ENCODE measurements at regions not wholly inside any gene's neighbourhood (a gene's known extent, or its start where the extent isn't known, plus 50 kb on each side); places are given as distances from the start of the nearest gene placed in this dataset.

GRCh38 chr6:157760137-157760536, 62.9 kb upstream of the SNX9 start:
- in situ Hi-C loops (cut with HindIII; ENCODE audit: low pct_unique_long_range_greater_than_20kb, low sequenced_read_pairs), result no loop called here
- no peak for TF ChIP-seq JUND (IDR thresholded peaks at IDR 0.05; ENCODE audit: low read depth)
- DNase-seq (ENCODE audit: low read depth in 1 of 2, low spot score in 1 of 2), result peak in 1 of 2 experiments; percentile 33

- no peak for TF ChIP-seq JUND (IDR thresholded peaks at IDR 0.05; ENCODE audit: low read depth)
- in situ Hi-C loops (cut with HindIII; ENCODE audit: low pct_unique_long_range_greater_than_20kb, low sequenced_read_pairs), result no loop called here
- no peak for DNase-seq (ENCODE audit: low read depth in 1 of 2, low spot score in 1 of 2)
Observed at GRCh38 chr6:157760589-157761330, 62.3 kb upstream of the SNX9 start.

GRCh38 chr6:157761331-157761921, 61.6 kb upstream of the SNX9 start:
- in situ Hi-C loops (cut with HindIII; ENCODE audit: low pct_unique_long_range_greater_than_20kb, low sequenced_read_pairs), result no loop called here
- no peak for DNase-seq (ENCODE audit: low read depth in 1 of 2, low spot score in 1 of 2)
- no peak for TF ChIP-seq JUND (IDR thresholded peaks at IDR 0.05; ENCODE audit: low read depth)

GRCh38 chr6:157761926-157762325, 61.1 kb upstream of the SNX9 start:
- in situ Hi-C loops (cut with HindIII; ENCODE audit: low pct_unique_long_range_greater_than_20kb, low sequenced_read_pairs), result no loop called here
- no peak for TF ChIP-seq JUND (IDR thresholded peaks at IDR 0.05; ENCODE audit: low read depth)
- no peak for DNase-seq (ENCODE audit: low read depth in 1 of 2, low spot score in 1 of 2)

- in situ Hi-C loops (cut with HindIII; ENCODE audit: low pct_unique_long_range_greater_than_20kb, low sequenced_read_pairs), result no loop called here
- TF ChIP-seq JUND (IDR thresholded peaks at IDR 0.05; ENCODE audit: low read depth), result no peak
- DNase-seq (ENCODE audit: low read depth in 1 of 2, low spot score in 1 of 2), result no peak
Observed at GRCh38 chr6:157762636-157763035, 60.4 kb upstream of the SNX9 start.

GRCh38 chr6:157763129-157763903, 59.7 kb upstream of the SNX9 start:
- DNase-seq (ENCODE audit: low read depth in 1 of 2, low spot score in 1 of 2), result peak; percentile 52 to 92
- TF ChIP-seq JUND (IDR thresholded peaks at IDR 0.05; ENCODE audit: low read depth), result peak; percentile 85
- in situ Hi-C loops (cut with HindIII; ENCODE audit: low pct_unique_long_range_greater_than_20kb, low sequenced_read_pairs), result no loop called here

GRCh38 chr6:157763904-157764177, 59.2 kb upstream of the SNX9 start:
- no peak for DNase-seq (ENCODE audit: low read depth in 1 of 2, low spot score in 1 of 2)
- no peak for TF ChIP-seq JUND (IDR thresholded peaks at IDR 0.05; ENCODE audit: low read depth)
- in situ Hi-C loops (cut with HindIII; ENCODE audit: low pct_unique_long_range_greater_than_20kb, low sequenced_read_pairs), result no loop called here

- peak in 1 of 2 experiments; percentile 49 for DNase-seq (ENCODE audit: low read depth in 1 of 2, low spot score in 1 of 2)
- in situ Hi-C loops (cut with HindIII; ENCODE audit: low pct_unique_long_range_greater_than_20kb, low sequenced_read_pairs), result no loop called here
- no peak for TF ChIP-seq JUND (IDR thresholded peaks at IDR 0.05; ENCODE audit: low read depth)
Observed at GRCh38 chr6:157764178-157765068, 58.6 kb upstream of the SNX9 start.

GRCh38 chr6:157766901-157767774, 55.9 kb upstream of the SNX9 start:
- no peak for TF ChIP-seq JUND (IDR thresholded peaks at IDR 0.05; ENCODE audit: low read depth)
- in situ Hi-C loops (cut with HindIII; ENCODE audit: low pct_unique_long_range_greater_than_20kb, low sequenced_read_pairs), result no loop called here

GRCh38 chr6:157767775-157768156, 55.3 kb upstream of the SNX9 start:
- in situ Hi-C loops (cut with HindIII; ENCODE audit: low pct_unique_long_range_greater_than_20kb, low sequenced_read_pairs), result no loop called here
- TF ChIP-seq JUND (IDR thresholded peaks at IDR 0.05; ENCODE audit: low read depth), result no peak
- no peak for DNase-seq (ENCODE audit: low read depth in 1 of 2, low spot score in 1 of 2)

More at GRCh38 chr6:157766901-157767774, 55.9 kb upstream of the SNX9 start:
- DNase-seq (ENCODE audit: low read depth in 1 of 2, low spot score in 1 of 2), result no peak

GRCh38 chr6:157768304-157768703, 54.7 kb upstream of the SNX9 start:
- in situ Hi-C loops (cut with HindIII; ENCODE audit: low pct_unique_long_range_greater_than_20kb, low sequenced_read_pairs), result no loop called here
- no peak for TF ChIP-seq JUND (IDR thresholded peaks at IDR 0.05; ENCODE audit: low read depth)
- DNase-seq (ENCODE audit: low read depth in 1 of 2, low spot score in 1 of 2), result no peak
